D341Med (cell line): ENCODE measurements at regions not wholly inside any gene's neighbourhood (a gene's known extent, or its start where the extent isn't known, plus 50 kb on each side); places are given as distances from the start of the nearest gene placed in this dataset.

Experiments
- DNase-seq: peaks from one replicate; pipeline ENCODE4 v3.0.0; 2012; ENCODE audit warnings: low spot score

DNA sequence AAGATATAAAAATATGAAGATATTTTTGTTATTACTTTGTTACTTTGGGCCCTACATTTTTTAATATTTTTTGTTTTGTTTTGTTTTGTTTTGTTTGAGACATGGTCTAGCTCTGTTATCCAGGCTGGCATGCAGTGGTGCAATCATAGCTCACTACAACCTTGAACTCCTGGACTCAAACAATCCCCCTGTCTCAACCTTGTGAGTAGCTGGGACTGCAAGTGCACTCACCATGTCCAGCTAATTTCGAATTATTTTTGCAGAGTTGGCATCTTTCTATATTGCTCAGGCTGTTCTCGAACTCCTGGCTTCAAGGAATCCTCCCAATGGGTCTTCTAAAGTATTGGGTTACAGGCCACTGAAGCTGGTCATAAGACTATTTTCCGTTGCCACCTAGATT is 603.6 kb upstream of the PIK3C3 start:
- no peak for DNase-seq

DNA sequence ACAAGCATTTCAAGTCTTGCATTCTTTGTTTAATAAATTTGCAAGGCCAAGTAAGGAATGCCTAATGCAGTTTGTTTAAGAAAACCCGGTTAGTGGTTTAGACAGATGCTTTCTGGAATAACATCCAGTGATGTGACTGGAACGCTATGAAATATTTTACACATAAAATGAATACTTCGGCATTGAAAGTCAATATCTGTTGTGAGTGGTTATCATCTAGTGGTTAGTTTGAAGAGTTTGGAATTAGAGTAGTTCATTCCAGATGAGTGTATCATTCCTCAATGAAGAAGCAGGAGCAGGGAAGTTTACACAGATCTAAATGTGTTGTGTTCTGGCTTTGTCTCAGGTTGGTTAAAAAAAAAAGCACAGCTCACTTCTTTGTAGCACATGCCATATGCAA is 608.0 kb upstream of the PIK3C3 start:
- no peak for DNase-seq

DNA sequence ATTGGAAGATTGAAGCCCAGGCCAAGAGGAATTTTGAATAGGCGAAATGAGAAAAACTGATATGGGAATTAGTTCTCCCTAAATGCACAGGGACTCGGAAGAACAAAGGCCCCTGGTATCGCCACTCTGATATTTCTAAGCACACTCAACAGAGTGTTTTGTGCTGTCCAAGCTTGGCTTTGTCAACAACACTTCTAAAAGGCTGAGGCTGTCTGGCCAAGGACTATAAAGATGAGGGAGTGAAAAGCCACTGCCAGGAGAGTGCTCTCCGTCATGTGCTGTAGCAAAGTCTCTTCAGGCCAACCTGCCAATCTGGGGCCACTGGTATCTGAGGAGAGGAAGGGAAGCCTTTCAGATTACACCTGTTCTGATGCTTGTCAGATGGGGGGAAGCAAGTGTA is 611.2 kb upstream of the PIK3C3 start:
- no peak for DNase-seq

DNA sequence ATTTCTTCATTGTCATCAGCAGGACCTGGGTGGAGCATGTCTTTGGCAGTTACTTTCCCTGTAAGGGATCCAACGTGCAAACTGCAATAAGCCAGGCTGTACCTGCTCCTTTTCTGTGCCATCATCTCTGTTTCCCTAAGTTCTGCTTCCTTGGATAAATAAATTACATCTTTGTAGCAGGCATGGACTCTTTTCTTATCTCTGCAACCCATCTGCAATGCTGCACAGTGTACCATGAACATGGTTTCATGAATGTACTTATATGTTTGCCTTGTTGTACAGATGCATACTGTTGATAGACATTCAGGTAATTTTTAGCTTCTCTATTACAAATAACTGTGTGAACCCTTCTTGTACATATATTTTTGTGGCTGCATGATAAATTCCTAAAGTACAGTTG is 616.7 kb upstream of the PIK3C3 start:
- DNase-seq = no peak

DNA sequence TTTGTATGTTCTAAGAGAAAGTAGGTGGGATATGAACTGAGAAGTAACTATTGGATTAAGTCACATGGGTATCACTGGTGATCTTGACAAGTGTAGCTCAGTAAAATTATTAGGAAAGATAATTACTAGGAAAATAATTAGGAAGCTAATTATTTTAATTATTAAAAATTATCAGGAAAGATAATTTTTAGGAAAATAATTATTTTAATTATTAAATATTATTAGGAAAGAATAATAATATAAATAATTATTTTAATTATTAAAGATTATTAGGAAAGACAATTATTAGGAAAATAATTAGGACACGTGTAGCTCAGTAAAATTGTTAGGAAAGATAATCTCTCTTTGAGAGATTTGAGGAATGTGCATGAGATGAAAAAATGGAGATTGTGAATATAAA is 623.4 kb upstream of the PIK3C3 start:
- no peak for DNase-seq

DNA sequence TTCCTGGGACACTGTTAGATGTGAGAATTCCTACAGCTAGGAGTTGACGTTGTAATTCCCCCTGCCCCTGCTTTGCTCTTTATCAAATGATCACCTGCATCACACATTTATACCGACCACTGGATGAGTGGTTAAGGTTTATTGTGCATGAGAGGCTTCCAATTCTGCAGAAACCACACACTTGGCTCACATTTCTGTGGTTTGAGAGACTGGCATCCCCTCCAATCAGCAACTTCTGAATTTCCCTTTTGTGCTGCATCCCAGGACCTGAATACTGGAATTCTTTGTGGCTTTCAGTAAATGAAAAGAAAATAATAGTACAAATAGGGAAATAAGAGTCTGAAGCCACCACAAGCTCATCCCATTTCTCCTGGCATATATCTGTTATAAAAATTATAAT is 628.7 kb upstream of the PIK3C3 start:
- no peak for DNase-seq

DNA sequence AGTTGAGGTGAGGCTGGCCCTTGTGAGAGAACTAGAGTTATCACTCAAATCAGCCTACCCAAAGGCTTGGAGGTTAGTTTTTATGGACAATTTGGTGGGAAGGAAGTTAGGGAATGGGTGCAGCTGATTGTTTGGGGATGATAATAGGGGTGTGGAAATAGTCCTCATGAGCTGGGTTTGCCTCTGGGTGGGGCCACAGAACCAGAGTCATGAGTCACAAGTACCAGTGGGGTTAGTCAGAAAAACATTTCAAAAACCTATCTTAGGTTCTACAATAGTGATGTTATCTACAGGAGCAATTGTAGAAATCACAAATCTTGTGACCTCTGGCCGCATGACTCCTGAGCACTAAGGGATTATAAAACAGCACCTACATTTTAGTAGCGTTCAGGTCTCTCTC is 630.1 kb upstream of the PIK3C3 start:
- DNase-seq = no peak

DNA sequence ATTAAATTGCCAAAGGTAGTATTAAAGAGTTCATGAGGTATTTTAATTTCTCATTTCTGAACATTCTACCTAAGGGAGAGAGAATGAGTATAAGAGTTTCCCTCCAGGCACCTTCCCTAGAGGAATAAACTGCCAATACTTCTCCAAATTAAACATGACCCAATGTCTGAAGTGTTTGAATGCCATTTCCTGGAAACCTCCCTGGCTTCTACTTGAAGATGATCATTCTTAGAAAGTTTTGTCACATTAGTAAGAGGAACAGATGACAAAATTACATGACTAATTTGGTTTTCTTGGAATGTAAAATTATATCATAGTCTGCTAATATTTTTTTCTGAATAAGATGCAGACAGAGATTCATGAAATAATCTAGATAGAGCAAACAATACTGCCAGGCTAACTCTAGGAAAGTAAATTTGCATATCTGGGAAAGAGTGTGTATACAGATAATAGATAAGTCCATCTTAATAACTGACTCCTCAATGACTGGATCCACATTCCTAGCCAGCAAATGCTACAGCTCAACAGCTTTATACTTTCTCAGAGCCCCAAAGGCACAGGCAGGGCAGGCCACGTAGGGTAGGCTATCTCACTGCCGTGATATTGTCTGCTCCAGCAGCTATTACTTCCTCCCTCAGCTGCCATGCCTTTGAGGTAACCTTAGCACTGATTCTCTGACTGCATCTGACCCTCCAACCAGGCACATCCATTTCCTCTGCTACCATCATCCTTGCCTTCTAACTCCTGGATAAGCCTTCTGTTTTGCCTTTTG is 630.8 kb upstream of the PIK3C3 start:
- DNase-seq = no peak

DNA sequence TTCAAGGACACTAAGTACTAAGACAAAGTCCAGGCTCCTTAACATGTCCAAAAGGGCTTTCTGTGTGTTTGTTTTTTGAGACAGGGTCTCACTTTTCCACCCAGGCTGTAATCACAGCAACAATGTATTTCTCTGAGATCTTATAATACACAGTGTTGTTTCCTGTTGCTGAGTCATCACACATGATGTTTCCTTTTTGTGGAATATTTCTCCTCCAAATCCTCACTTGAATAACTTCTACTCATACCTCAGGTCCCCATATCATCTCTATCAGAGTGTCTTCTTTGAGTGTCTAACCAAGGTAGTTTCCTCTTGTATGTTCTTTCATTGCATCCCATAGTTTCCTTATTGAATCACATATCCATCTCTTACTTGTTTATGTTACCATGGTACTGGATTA is 632.0 kb upstream of the PIK3C3 start:
- DNase-seq = no peak

DNA sequence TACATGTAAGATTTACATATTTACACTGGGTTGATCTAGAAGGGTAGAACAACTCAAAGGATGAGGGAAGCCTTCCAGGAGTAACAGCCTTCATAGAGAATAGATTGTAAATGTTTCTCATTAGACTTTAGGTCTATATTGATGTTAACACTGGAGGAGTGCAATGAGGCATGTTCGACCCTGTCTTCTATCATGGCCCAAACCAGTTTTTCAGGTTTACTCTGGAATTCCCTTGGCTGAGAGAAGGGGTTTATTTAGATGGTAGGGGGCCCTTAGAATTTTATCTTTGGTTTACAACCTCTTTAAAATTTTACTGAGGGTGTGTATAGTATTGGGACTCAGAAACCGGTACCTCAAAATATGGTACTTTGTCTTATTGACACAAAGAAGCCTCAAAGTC is 634.9 kb upstream of the PIK3C3 start:
- DNase-seq = no peak

DNA sequence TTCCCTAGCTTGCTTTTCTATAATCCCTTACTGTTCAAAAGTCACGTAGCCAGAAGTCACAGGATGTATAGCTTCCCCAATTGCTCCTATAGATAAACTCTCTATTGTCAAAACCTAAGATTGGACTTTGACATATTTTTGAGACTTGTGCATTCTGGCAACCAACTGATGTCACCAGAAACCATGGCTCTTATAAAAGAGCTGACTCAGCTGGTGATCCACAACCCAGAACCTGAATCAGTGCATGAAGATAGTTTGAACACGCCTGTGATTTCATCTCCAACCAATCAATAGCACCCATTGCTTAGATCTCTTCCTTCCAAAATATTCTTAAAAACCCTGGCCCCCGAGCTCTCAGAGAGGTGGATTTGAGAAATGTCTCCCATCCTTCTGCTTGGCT is 639.9 kb upstream of the PIK3C3 start:
- DNase-seq = no peak

DNA sequence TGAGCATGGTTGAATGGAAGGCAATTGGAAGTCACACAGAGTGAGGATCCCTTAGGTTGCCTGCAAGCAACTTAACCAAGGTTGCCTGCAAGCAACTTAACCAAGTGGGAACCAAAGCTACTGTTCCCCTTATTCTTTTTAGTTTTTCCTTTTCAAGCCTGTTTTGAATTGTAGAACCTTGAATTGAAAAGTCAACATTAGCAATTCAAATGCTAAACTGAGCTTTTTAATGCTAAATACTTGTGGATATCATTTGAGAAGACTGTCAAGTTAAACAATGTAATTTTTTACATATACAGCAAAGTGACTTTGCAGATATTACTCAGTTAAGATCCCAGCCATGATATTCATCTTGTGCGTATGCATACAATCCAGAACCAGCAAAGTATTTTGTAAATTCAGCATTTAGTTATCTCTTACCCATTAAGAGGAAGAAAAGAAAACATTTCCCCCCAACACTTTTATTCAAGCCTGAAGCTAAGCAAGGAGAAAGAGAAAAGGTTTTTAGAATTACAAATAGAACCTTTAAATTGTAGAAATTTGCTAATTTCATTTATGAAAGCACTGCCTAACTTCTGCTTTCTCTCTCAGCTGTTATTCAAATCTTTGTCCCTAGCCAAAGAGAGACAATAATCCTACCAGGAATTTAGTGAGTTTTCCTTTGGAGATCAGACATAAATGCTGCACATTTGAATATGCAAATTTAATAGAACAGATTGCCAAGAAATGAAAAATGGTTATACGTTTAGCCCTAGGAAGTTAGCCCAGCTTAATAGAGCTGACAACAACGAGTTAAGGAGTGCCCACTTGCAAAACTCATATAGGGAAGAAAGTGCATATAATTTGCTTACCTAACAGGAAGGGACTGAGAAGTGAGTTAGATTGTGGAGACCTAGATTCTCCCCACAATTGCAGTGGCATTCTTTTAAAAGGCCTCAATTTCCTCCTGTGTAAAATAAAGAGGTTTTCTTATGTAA is 643.2 kb upstream of the PIK3C3 start:
- no peak for DNase-seq

DNA sequence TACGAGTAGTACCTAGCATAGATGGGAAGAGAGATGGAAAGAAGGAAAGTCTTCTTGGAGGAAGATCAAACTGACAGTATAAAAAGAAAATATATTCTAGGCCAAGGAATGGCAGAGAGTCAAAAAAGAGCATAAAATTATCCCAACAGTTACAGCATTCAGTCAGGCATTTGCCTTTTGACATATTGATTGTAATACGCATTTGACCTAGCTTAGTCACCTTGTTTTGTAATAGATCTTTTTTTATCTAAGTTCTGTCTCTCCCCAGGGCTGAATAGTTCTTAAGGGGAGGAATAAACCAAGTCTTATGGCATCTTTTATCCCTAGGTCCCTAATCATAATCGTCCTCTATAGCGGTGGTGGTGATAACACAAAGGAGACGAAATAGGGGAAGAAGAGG is 657.3 kb upstream of the PIK3C3 start:
- DNase-seq = no peak

DNA sequence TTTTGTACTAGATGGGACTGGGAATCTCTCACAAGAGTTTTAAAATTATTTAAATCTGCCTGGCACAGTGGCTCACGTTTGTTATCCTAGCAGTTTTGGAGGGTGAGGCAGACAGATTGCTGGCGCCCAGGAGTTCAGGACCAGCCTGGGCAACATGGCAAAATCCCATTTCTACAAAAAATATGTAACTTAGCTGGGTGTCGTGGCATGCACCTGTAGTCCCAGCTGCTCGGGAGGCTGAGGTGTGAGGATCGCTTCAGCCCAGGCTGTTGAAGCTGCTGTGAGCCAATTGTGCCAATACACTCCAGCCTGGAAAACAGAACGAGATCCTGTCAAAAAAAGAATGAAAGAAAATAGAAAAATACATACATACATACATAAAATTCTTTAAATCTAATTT is 685.7 kb upstream of the PIK3C3 start:
- DNase-seq = no peak

DNA sequence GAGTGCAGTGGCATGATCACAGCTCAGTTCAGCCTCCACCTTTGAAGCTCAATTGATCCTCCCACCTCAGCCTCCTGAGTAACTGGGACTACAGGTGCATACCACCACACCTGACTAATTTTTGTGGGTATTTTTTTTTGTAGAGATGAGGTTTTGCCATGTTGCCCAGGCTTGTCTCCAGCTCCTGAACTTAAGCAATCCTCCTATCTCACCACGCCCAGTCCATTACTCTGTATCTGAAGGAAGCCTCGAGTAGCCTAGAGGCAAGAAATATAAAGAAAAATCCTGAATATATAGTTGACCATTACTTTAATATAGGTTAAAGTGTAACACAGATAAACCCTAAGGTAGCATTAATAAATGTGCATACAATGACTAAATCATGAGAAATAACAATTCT is 686.8 kb upstream of the PIK3C3 start:
- DNase-seq = no peak

DNA sequence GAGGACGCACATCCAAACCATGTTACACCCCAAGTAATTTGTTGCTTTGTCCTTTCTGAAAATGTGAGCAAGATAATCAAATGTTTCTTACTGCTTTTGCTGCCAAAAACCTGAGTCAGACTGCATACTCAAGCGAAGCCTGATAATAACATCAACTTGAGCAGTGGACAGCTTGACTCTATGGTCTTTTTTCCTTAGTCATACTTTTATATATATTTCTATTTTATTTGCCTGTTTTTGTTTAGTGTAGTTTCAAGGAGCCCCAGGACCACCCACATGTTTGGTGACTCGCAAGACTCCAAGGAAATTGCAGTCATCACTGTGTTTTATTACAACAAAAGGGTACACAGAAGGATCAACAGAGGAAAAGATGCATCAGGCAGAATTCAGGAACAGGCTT is 688.4 kb upstream of the PIK3C3 start:
- DNase-seq = no peak

DNA sequence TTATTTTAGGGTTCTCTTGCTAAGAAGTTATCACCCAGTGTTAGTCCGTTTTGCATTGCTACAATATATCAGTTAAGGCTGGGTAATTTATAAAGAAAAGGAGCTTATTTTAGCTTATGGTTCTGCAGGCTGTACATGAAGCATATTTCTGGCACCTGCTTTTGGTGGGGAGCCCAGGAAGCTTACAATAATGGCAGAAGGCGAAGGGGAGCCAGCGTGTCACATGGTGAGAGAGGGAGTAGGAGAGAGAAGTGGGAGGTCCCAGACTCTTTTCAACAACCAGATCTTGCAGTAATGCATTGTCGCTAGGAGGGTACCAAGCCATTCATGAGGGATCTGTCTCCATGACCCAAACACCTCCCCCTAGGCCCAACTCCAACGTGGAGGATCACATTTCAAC is 688.8 kb upstream of the PIK3C3 start:
- no peak for DNase-seq

DNA sequence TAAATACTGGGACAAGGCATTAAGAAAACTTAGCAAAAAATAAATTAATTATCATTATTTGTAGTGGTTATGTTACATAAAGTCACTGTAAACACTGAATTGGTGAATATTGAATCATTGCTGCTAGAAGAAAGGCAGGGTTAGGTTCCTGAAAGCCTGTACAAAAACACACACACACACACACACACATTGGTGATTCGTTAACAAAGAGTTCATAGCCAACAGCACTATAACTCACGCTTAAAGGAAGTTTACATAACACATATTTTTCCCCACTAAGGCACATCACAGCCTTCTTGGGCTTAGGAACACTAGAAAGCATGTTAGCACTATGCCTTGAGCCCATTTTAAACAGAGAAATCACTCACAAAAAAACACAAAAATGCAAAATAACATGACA is 690.0 kb upstream of the PIK3C3 start:
- no peak for DNase-seq

DNA sequence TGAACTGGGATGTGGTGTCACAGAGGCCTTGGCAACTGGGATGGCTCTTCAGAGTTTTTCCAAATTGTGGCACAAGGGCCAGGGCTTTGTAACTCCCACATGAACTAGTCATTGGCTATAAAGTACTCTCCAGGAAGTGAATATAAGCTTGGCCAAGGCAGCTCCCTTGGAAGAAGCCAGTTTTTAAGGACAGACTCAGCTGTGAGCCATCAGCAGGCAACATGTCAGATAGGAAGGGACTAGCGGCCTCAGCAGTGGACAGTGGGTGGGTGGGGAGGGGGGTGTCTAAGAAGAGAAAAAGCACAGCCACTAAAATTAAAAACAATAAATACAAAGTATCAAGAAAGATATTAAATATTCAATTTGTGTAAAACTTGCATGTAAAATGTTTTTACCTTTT is 691.1 kb upstream of the PIK3C3 start:
- DNase-seq = no peak

DNA sequence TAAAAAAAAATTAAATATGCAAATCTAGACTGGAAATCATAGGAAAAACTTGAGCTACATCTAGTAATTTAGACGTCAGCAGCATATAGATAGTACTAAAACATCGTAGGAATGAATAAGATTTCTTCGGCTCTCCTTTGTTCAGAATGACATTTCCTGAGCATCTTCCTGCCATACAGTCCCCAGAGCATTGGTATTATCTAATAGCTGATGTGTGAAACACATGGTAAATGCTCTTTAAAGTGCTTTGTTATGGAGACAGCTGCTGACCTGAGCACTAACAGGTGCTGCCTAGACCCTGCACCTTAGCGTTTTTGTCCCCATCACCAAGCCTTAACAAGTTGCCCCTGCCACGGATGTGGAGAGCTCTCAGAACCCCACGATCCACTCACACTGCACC is 692.3 kb upstream of the PIK3C3 start:
- DNase-seq = no peak

DNA sequence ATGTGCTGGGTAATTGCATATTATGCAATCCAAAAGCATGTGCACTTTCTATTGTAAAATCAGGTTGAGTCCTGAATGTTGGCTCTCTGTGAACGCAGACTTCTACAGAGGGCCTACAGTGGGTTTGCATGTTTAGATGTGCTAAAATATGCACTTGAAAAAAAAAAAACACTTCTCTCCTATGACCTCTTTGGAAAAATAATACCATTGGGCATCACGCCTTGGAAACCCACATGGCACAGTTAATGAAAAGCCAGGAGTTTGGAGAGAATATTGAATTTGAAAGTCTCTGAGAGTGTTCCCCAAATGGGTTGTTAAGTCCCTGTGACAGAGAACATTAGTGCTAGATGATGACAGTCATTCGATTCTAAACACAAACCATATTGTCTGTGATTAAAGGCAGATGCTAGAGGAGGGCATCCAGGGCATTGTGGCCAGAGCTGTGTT is 710.4 kb upstream of the PIK3C3 start:
- no peak for DNase-seq

DNA sequence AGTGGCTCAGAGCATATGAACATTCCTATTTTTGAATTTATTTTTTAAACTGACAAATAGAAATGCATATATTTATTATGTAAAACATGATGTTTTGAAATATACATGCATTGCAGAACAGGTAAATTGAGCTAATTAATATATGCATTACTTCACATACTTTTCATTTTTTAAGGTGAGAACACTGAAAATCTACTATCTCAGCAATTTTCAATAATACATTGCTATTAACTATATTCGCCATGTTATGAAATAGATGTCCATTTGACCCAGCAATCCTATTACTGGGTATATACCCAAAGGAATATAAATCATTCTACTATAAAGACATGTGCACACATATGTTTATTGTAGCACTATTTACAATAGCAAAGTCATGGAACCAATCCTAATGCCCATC is 717.7 kb upstream of the PIK3C3 start:
- no peak for DNase-seq

DNA sequence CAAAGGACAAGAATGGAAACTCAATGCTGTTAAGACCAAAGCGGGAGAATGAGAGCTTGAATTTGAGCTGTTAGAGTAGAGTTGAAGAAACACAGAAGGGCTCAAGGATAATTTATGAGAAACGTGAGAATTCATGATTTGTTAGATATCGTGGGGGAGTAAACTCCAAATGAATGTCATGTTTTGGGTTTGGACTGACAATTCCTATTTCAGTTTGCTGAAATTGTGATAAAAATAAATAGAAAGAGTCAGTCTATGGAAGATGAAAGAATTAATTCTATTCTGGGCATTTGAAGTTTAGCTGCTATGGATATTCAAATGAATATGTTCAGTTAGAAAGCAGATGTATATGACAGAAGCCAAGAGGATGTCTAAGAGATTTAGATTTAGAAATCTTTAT is 723.4 kb upstream of the PIK3C3 start:
- DNase-seq = no peak
